ENCODE measurements at regions not wholly inside any gene's neighbourhood (a gene's known extent, or its start where the extent isn't known, plus 50 kb on each side); places are given as distances from the start of the nearest gene placed in this dataset.

DNA sequence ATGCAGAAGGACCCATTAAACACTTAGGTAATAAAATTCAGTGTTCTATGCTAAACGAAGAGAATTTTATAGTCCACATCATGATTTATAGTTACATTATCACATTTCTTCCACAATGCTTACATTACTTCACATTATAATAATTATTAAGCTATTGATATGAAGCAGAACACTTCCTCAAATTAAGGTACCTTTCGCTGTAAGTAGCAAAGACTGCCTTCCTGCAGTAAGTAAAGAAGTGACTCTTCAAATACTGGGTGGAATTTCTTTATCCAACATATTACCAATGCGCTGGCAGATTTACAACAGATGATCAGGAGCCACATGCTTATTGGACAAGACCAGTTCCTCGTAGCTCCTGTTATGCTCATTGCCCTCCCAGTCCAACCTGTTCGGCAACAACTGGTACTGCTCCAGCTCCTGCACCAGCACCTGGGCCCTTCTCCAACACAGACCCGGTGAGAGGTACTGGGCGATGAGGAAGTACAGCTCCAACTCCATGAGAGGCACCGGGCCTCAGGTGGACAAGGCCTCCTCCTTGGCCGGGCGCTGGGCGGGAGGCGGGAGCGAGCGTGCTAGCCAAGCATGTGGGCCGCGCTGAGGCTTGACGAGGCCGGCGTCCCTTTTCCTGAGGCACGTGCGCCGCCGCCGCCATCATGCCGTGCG lies 210.7 kb upstream of the ATP2B1 start:
- TF ChIP-seq CTCF (IDR thresholded peaks at IDR 0.05; ENCODE audit: low read depth, low read length, poor library complexity, severe bottlenecking) (no peak), EZH2phosphoT487 (IDR thresholded peaks at IDR 0.05; ENCODE audit: borderline replicate concordance, low read length) (no peak)
